Activated CD4-positive, CD25-positive, alpha-beta regulatory T cell treated with anti-CD3 and anti-CD28 coated beads, Interleukin-2, amount 50 U/mL, for 16 hours (primary cell): ENCODE measurements at regions not wholly inside any gene's neighbourhood (a gene's known extent, or its start where the extent isn't known, plus 50 kb on each side); places are given as distances from the start of the nearest gene placed in this dataset.
"Not testable (repeated sequence)": the region's sequence is repeated elsewhere in the genome, so short reads cannot be mapped to it uniquely, and the experiment has no call there.

Experiments
- DNase-seq: peaks from one replicate; pipeline ENCODE4 v3.0.0-alpha.2; 2020; ENCODE audit warnings: low read depth, low spot score

DNA sequence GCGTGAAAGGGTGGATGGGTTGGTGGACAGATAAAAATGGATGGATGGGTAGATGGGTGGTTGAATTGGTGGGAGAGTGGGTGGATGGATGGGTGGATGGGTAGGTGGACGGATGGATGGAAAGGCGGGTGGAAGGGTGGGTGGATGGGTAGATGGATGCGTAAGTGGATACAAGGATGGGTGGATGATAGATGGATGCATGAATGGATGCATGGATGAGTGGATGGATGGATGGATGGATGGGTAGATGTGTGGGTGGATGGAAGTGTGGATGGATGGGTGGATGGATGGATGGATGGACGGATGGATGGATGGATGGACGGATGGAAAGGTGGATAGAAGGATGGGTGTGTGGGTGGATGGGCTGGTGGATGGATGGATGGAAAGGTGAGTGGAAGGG, 77.0 kb upstream of the GRK3 start:
- no peak for DNase-seq

- no peak for DNase-seq
Observed at GRCh38 chr22:25488244-25489020, 76.0 kb upstream of the GRK3 start.

- no peak for DNase-seq
Observed at GRCh38 chr22:25489947-25490346, 74.5 kb upstream of the GRK3 start.

DNA sequence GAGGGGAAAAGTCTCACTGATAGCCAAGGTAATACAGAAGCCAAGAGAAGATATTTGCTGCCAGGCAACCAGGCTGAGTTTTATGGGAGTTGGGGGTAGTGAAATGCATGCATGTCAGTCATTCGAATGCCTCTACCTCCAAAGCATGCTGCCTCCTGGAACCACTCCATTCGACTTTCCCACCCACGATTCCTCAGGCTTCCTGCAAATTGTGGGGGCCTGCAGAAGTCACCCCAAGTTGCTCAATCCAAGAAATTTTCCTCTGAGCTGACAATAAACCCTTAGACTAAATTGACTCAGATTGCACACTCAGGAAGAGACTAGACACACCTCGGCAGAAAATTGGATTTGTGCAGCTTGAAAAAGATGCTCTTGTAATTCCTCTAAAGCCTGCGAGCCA, 73.6 kb upstream of the GRK3 start:
- DNase-seq: no peak

DNA sequence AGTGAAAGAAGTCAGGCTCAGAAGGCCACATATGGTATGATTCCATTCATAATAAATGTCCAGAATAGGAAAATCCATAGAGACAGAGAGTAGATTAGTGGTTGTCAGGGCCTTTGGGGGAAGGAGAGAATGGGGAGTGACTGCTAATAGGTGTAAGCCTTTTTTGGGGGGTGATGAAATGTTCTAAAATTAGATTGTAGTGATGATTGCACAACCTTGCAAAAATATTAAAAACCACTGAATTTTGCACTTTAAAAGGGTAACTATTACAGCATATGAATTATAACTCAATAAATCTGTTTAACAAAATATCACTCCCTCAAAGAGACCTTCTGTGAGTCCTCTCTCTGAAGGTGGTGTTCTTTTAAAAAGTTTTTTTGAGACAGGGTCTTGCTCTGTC, 72.3 kb upstream of the GRK3 start:
- no peak for DNase-seq

- DNase-seq: no peak
Observed at GRCh38 chr22:25492841-25493734, 71.4 kb upstream of the GRK3 start.

DNA sequence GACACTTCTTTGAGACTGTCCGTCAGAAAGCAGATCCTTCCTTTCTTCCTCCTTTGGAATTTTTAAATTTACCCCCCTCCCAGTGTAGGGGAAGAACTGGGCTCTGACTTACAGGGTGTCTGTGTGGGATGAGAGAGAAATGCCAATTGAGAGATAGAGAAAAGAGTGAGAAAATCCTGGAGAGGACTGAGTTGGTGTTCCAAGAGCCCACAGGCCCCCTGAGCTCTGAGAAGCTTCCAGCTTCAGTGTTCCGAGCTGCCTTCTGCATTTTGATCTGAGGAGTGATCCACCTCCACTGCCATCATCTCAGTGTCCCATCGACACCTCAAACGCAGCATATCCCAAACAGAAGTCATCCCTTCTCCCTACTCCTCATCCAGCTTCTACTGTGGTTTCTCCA, 70.7 kb upstream of the GRK3 start:
- no peak for DNase-seq

GRCh38 chr22:25494774-25495173, 69.7 kb upstream of the GRK3 start:
- no peak for DNase-seq

- DNase-seq: no peak
Observed at GRCh38 chr22:25495285-25495684, 69.2 kb upstream of the GRK3 start.

DNA sequence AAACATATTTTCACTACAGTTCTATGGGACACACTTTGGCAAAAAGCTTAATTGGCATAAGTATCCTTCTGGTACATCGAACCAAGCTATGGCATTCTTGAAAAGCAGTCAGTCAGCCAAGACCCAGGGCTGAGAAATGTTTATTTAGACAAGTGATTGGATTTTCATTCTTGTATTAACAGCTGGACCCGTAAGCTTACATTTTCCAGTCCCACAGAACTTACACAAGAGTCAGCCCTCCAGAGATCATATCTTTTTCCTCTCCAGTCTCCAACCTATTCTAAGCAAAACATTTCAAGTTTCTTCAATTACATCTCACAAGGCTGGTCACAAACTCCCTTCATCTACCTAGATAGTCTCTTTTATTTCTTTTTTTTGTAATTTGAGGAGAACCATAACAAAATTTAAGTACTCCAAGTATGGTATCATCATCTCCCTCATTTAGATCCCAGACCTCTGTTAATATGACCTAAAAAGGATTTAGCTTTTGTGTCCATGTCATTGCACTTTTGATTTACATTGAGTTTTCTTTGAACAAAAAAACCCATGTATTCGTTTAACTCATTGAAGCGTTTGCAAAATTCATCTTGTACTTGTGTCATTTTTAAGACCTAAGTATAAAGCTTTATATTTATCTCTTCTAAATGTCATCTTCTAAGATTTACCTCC, 67.9 kb upstream of the GRK3 start:
- no peak for DNase-seq

GRCh38 chr22:25497181-25497641, 67.3 kb upstream of the GRK3 start:
- DNase-seq: no peak

DNA sequence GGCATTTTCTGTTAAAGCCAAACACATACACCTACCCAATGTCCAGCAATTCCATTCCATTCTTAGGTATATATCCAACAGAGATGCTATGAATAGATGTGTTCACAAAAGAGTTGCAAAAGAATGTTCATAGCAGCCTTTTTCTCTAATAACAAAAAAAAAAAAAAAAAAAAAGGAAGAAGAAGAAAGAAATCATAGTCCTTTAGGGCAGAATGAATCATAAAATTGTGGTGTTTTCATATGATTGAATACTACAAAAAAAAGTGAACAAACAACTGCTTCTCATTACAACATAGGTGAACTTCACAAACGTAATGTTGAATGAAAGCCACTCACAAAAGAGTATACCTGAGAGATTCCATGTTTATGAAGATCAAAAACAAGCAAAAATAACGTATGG, 66.8 kb upstream of the GRK3 start:
- DNase-seq: no peak

GRCh38 chr22:25500671-25501070, 63.8 kb upstream of the GRK3 start:
- DNase-seq: not testable (repeated sequence)

GRCh38 chr22:25504017-25504416, 60.5 kb upstream of the GRK3 start:
- DNase-seq: not testable (repeated sequence)

DNA sequence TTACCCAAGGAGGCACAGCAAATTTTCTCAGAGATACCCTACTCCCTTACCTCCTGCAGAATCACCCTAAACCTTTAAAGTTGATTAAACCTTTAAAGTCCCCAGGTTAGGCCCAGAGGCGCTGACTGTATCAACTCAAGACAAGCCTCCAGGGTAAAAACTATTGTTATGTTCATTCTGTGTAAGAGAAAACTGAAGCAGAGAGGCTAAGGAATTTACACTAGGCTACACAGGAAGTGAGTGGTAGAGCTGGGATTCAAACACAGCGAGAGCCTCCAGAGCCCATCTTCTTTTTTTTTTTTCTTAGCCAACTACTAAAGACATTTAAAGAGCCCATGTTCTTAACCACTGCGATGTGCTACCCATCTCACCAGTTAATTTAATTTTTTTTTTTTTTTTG, 56.3 kb upstream of the GRK3 start:
- DNase-seq: no peak

- DNase-seq: no peak
Observed at GRCh38 chr22:25508761-25509321, 55.6 kb upstream of the GRK3 start.

GRCh38 chr22:25509374-25509791, 55.1 kb upstream of the GRK3 start:
- no peak for DNase-seq

- DNase-seq: no peak
Observed at GRCh38 chr22:25510876-25511275, 53.6 kb upstream of the GRK3 start.

DNA sequence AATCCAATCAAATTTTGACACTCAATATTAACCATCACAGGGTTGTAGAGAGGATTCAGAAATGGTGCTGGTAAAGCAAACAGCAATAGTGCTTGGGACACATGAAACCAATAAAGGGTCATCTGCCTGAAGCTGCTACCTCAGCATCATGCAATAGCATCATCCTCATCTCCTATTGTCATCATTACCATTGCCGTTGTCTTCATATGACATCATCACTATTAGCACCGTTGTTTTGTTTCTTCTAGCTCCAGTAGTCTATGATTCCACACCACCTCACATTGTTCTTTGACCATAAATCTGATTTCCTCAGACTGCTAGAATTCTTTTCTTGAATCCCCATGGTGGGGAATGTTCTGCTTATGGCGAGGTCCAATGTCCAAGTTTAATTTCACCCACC, 52.8 kb upstream of the GRK3 start:
- no peak for DNase-seq

- no peak for DNase-seq
Observed at GRCh38 chr22:25514436-25515180, 49.9 kb upstream of the GRK3 start.
